Panc1 (cell line): ENCODE measurements at regions not wholly inside any gene's neighbourhood (a gene's known extent, or its start where the extent isn't known, plus 50 kb on each side); places are given as distances from the start of the nearest gene placed in this dataset.

Experiments used
- ATAC-seq: fragments of 200-7000 bp; cut with Tn5 transposase; 2 replicates; pipeline ENCODE4 v1.9.1; 2020; ENCODE audit warnings: mild to moderate bottlenecking, moderate library complexity
- BruUV-seq: library from RNA; stranded (reverse); fragments of 400-500 nt; replicated peaks from 2 replicates; lab custom pipeline; 2021; lab: Mats Ljungman, UMichigan
- CTCF ChIA-PET: fragments of 300-600 bp; sonication (Branson Sonifier 250); formaldehyde crosslinking; loops from one replicate; lab custom pipeline; 2022; ENCODE audit warnings: antibody characterized with exemption; lab: Charles Lee
- POLR2A ChIA-PET: fragments of 300-600 bp; sonication (Branson Sonifier 250); formaldehyde crosslinking; loops from one replicate; lab custom pipeline; 2022; ENCODE audit warnings: antibody characterized with exemption; lab: Charles Lee
- DNase-seq: peaks from one replicate; pipeline ENCODE4 v3.0.0-alpha.2; 2010; ENCODE audit warnings: low read depth, low spot score
- H3K27ac ChIP-seq: 2 replicates; pipeline ENCODE4 v1.5.1; 2011; ENCODE audit warnings: mild to moderate bottlenecking, low read length, inconsistent platforms
- H3K27me3 ChIP-seq: fragments of 200-500 bp; sonication (Bioruptor generic); 2 replicates; pipeline ENCODE4 v1.6.0; 2014; ENCODE audit warnings: low read length, inconsistent platforms; ENCODE audit not compliant: control insufficient read depth, insufficient read depth
- H3K36me3 ChIP-seq: fragments of 200-500 bp; sonication (Bioruptor generic); 2 replicates; pipeline ENCODE4 v1.5.1; 2014; ENCODE audit warnings: inconsistent platforms, mild to moderate bottlenecking, low read length, moderate library complexity; ENCODE audit not compliant: control insufficient read depth, insufficient read depth
- H3K4me1 ChIP-seq: 2 replicates; pipeline ENCODE4 v1.5.1; 2011; ENCODE audit warnings: inconsistent platforms, mild to moderate bottlenecking, low read length, moderate library complexity; ENCODE audit not compliant: control insufficient read depth, insufficient read depth
- H3K4me3 ChIP-seq, 2 experiments: 2 replicates each; pipeline ENCODE4 v1.5.1; 2011 to 2012; ENCODE audit warnings: low read depth in 2 of 2, low read length in 2 of 2, mild to moderate bottlenecking in 2 of 2, inconsistent platforms in 1 of 2, moderate library complexity in 1 of 2
- H3K9me3 ChIP-seq: fragments of 200-500 bp; sonication (Bioruptor generic); 2 replicates; pipeline ENCODE4 v1.5.1; 2014; ENCODE audit warnings: low read depth, mild to moderate bottlenecking, inconsistent platforms, low read length, moderate library complexity; ENCODE audit not compliant: control insufficient read depth, insufficient read depth
- POLR2AphosphoS5 ChIP-seq: IDR thresholded peaks from 2 replicates; pipeline ENCODE4 v1.6.1; 2012; ENCODE audit warnings: mild to moderate bottlenecking, low read depth, low read length, moderate library complexity
- SIN3A ChIP-seq: IDR thresholded peaks from 2 replicates; pipeline ENCODE4 v1.6.1; 2012; ENCODE audit warnings: low read depth, mild to moderate bottlenecking, low read length, moderate library complexity, borderline replicate concordance; ENCODE audit not compliant: insufficient read depth
- TCF7L2 ChIP-seq: IDR thresholded peaks from 2 replicates; pipeline ENCODE4 v1.6.1; 2011; ENCODE audit warnings: mild to moderate bottlenecking, low read depth, low read length, inconsistent platforms
- in situ Hi-C: cut with HindIII; loops from 2 replicates; pipeline ENCODE4 v1.10.0; 2016; ENCODE audit warnings: low sequenced_read_pairs, low pct_unique_long_range_greater_than_20kb
- intact Hi-C: fragments of 100-400 bp; cut with micrococcal nuclease; formaldehyde crosslinking; loops from one replicate; pipeline ENCODE4 v1.10.0; 2022; ENCODE audit not compliant: unreplicated experiment
- TF ChIP-seq, protein P1 (sequence below), 2 experiments: IDR thresholded peaks; 2 replicates each; pipeline ENCODE4 v1.6.1; 2011 to 2012; ENCODE audit warnings: low read depth in 2 of 2, control low read depth in 1 of 2, low read length in 1 of 2, mild to moderate bottlenecking in 1 of 2, moderate library complexity in 1 of 2; ENCODE audit not compliant: insufficient read depth in 1 of 2
- TF ChIP-seq, protein P2 (sequence below): fragments of 450-650 bp; IDR thresholded peaks from 2 replicates; pipeline ENCODE4 v1.5.1; 2017; ENCODE audit warnings: mild to moderate bottlenecking

DNA sequence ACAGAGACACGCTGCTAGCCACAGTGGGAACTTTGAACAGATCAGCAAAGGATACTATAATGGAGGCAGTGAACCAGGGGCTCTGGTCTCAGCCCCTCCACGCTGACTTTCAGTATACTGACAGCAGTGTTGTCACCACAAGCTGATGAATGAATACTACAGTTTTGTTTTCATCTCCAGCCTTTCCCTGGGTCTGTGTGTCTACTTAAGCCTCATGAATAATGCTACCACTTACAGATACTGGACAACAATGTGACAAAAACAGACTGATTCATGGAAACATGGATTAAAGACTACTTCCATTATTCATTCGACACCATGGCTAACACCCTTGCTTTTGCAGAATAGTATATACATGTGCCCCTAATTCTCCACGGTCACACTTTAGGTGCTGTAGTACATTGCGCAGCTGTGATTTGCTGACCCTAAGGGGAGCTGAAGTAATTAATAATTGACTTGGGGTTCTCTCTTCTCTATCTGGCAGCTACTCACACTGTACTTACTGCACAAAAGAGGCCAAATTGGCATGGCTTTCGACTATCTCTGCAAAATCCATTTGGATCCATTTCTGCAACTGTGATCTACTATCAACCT, 203.2 kb upstream of the LYPLAL1 start:
- in situ Hi-C loops = no loop called here
- no peak for ATAC-seq
- Histone ChIP-seq H3K36me3 (no peaks in the 10 kb centered on the region), H3K9me3 (peaks cover 14% of the 10 kb centered on the region; the same call in 1 of the 2 replicates), H3K4me1 (no peaks in the 10 kb centered on the region), H3K27me3 (no peaks in the 10 kb centered on the region), H3K4me3 (no peak overlapping the region), H3K27ac (no peak overlapping the region)
- CTCF ChIA-PET = no interaction called here
- TF ChIP-seq, protein P1, sequence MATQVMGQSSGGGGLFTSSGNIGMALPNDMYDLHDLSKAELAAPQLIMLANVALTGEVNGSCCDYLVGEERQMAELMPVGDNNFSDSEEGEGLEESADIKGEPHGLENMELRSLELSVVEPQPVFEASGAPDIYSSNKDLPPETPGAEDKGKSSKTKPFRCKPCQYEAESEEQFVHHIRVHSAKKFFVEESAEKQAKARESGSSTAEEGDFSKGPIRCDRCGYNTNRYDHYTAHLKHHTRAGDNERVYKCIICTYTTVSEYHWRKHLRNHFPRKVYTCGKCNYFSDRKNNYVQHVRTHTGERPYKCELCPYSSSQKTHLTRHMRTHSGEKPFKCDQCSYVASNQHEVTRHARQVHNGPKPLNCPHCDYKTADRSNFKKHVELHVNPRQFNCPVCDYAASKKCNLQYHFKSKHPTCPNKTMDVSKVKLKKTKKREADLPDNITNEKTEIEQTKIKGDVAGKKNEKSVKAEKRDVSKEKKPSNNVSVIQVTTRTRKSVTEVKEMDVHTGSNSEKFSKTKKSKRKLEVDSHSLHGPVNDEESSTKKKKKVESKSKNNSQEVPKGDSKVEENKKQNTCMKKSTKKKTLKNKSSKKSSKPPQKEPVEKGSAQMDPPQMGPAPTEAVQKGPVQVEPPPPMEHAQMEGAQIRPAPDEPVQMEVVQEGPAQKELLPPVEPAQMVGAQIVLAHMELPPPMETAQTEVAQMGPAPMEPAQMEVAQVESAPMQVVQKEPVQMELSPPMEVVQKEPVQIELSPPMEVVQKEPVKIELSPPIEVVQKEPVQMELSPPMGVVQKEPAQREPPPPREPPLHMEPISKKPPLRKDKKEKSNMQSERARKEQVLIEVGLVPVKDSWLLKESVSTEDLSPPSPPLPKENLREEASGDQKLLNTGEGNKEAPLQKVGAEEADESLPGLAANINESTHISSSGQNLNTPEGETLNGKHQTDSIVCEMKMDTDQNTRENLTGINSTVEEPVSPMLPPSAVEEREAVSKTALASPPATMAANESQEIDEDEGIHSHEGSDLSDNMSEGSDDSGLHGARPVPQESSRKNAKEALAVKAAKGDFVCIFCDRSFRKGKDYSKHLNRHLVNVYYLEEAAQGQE (IDR thresholded peaks at IDR 0.05; ENCODE audit: insufficient read depth in 1 of 2, low read depth in 2 of 2, low read length in 1 of 2) = no peak
- TF ChIP-seq, protein P2, sequence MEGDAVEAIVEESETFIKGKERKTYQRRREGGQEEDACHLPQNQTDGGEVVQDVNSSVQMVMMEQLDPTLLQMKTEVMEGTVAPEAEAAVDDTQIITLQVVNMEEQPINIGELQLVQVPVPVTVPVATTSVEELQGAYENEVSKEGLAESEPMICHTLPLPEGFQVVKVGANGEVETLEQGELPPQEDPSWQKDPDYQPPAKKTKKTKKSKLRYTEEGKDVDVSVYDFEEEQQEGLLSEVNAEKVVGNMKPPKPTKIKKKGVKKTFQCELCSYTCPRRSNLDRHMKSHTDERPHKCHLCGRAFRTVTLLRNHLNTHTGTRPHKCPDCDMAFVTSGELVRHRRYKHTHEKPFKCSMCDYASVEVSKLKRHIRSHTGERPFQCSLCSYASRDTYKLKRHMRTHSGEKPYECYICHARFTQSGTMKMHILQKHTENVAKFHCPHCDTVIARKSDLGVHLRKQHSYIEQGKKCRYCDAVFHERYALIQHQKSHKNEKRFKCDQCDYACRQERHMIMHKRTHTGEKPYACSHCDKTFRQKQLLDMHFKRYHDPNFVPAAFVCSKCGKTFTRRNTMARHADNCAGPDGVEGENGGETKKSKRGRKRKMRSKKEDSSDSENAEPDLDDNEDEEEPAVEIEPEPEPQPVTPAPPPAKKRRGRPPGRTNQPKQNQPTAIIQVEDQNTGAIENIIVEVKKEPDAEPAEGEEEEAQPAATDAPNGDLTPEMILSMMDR = no peak
- no peak for TF ChIP-seq POLR2AphosphoS5
- TF ChIP-seq SIN3A = no peak
- no peak for TF ChIP-seq TCF7L2
- intact Hi-C loops = no loop called here
- DNase-seq = no peak
- BruUV-seq = no TSS peak
- POLR2A ChIA-PET = no interaction called here

DNA sequence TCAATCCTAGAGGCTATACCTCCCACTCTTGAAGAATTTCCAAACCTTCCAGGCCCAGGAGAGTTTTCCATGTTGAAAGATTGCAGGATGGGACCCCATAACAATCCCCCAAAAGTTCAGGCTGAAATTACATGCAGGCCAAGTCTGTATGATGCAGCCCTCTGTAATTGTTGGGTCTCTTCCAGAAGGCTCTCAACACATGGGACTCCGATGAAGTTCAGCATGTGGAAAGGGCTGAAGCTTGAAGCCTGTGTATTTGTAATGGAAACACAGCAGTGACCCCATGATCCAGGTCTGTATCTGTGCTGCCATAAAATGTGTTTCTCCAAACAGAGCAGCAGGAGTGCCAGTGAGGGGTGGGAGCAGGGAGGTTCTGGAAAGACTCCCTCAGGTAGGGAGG, 202.5 kb upstream of the LYPLAL1 start:
- in situ Hi-C loops (no loop called here), intact Hi-C loops (no loop called here)
- no peak for ATAC-seq
- ChIA-PET CTCF (no interaction called here), POLR2A (no interaction called here)
- no peak for TF ChIP-seq TCF7L2
- TF ChIP-seq SIN3A = no peak
- TF ChIP-seq, protein P2 = no peak
- TF ChIP-seq, protein P1 (IDR thresholded peaks at IDR 0.05; ENCODE audit: insufficient read depth in 1 of 2, low read depth in 2 of 2, low read length in 1 of 2) = no peak
- TF ChIP-seq POLR2AphosphoS5 = no peak
- H3K4me3 ChIP-seq = no peak overlapping the region
- no peak overlapping the region for H3K27ac ChIP-seq
- DNase-seq = no peak
- H3K4me1 ChIP-seq = no peaks in the 10 kb centered on the region
- no peaks in the 10 kb centered on the region for H3K27me3 ChIP-seq
- no TSS peak for BruUV-seq
- H3K9me3 ChIP-seq = peaks cover 14% of the 10 kb centered on the region; the same call in 1 of the 2 replicates
- no peaks in the 10 kb centered on the region for H3K36me3 ChIP-seq
